Neural cell (in vitro differentiated cells): ENCODE measurements at regions not wholly inside any gene's neighbourhood (a gene's known extent, or its start where the extent isn't known, plus 50 kb on each side); places are given as distances from the start of the nearest gene placed in this dataset.

ENCODE experiments used
- H2AFZ ChIP-seq: fragments of 200-600, 300-800 bp; sonication (generic), shearing (Covaris generic); 2 replicates; pipeline ENCODE4 v1.6.0; 2014; ENCODE audit warnings: low read depth, mild to moderate bottlenecking, antibody characterized with exemption, low read length, moderate library complexity
- H3F3A ChIP-seq: fragments of 200-600 bp; shearing (Covaris generic); 2 replicates; pipeline ENCODE4 v1.6.1; 2016; ENCODE audit warnings: mild to moderate bottlenecking, moderate library complexity, mixed read lengths, antibody characterized with exemption, low read length; ENCODE audit not compliant: insufficient read depth, poor library complexity, severe bottlenecking
- H3K27ac ChIP-seq: fragments of 200-600, 300-800 bp; sonication (generic), shearing (Covaris generic); 2 replicates; pipeline ENCODE4 v1.5.1; 2014; ENCODE audit warnings: mild to moderate bottlenecking, low read length, moderate library complexity
- H3K27me3 ChIP-seq: fragments of 300-800, 200-600 bp; sonication (generic), shearing (Covaris generic); 2 replicates; pipeline ENCODE4 v1.6.0; 2014; ENCODE audit warnings: mild to moderate bottlenecking, low read depth, low read length, moderate library complexity; ENCODE audit not compliant: insufficient read depth
- H3K36me3 ChIP-seq: fragments of 300-800, 200-600 bp; sonication (generic), shearing (Covaris generic); 2 replicates; pipeline ENCODE4 v1.5.1; 2014; ENCODE audit warnings: mild to moderate bottlenecking, antibody characterized with exemption, low read length, moderate library complexity; ENCODE audit not compliant: insufficient read depth
- H3K4me2 ChIP-seq: fragments of 300-800, 200-600 bp; sonication (generic), shearing (Covaris generic); 2 replicates; pipeline ENCODE4 v1.6.0; 2014; ENCODE audit warnings: mild to moderate bottlenecking, low read length
- H3K4me3 ChIP-seq: fragments of 300-800, 200-600 bp; sonication (generic), shearing (Covaris generic); 2 replicates; pipeline ENCODE4 v1.5.1; 2014; ENCODE audit warnings: mild to moderate bottlenecking, low read length, moderate library complexity
- H3K79me2 ChIP-seq: fragments of 200-600 bp; shearing (Covaris generic); replicated peaks from 2 replicates; pipeline ENCODE4 v1.6.0; 2014; ENCODE audit warnings: mild to moderate bottlenecking, low read length, moderate library complexity; ENCODE audit not compliant: insufficient read depth
- H3K9ac ChIP-seq: fragments of 300-800, 200-600 bp; sonication (generic), shearing (Covaris generic); 2 replicates; pipeline ENCODE4 v1.6.1; 2016; ENCODE audit warnings: mild to moderate bottlenecking, low read length, mixed read lengths
- H3K9me2 ChIP-seq: fragments of 200-600 bp; shearing (Covaris generic); 2 replicates; pipeline ENCODE4 v1.6.1; 2016; ENCODE audit warnings: mild to moderate bottlenecking, low read length, mixed read lengths; ENCODE audit not compliant: insufficient read depth
- H3K9me3 ChIP-seq: fragments of 200-600, 300-800 bp; sonication (generic), shearing (Covaris generic); 2 replicates; pipeline ENCODE4 v1.6.1; 2016; ENCODE audit warnings: mild to moderate bottlenecking, mixed run types, low read length, moderate library complexity, mixed read lengths
- H4K20me1 ChIP-seq: fragments of 200-600 bp; shearing (Covaris generic); 2 replicates; pipeline ENCODE4 v1.6.1; 2016; ENCODE audit warnings: mild to moderate bottlenecking, mixed run types; ENCODE audit not compliant: insufficient read depth
- EP300 ChIP-seq: fragments of 450-650 bp; conservative IDR thresholded peaks from 2 replicates; pipeline ENCODE4 v1.6.1; 2014; ENCODE audit warnings: antibody characterized with exemption, mild to moderate bottlenecking, moderate library complexity; ENCODE audit not compliant: poor library complexity, severe bottlenecking
- EZH2 ChIP-seq: fragments of 200-600, 300-800 bp; shearing (Covaris generic), sonication (generic); IDR thresholded peaks from 2 replicates; pipeline ENCODE4 v1.6.1; 2014; ENCODE audit warnings: antibody characterized with exemption, low read length, borderline replicate concordance, mild to moderate bottlenecking; ENCODE audit not compliant: insufficient read depth, poor library complexity, severe bottlenecking
- MXI1 ChIP-seq: fragments of 450-650 bp; conservative IDR thresholded peaks from 2 replicates; pipeline ENCODE4 v1.6.1; 2014; ENCODE audit warnings: antibody characterized with exemption, mild to moderate bottlenecking; ENCODE audit not compliant: poor library complexity, severe bottlenecking
- POLR2AphosphoS5 ChIP-seq: IDR thresholded peaks from 2 replicates; pipeline ENCODE4 v1.6.1; 2012
- RAD21 ChIP-seq: fragments of 450-650 bp; conservative IDR thresholded peaks from 2 replicates; pipeline ENCODE4 v1.6.1; 2014; ENCODE audit warnings: antibody characterized with exemption, mild to moderate bottlenecking, moderate library complexity
- REST ChIP-seq: IDR thresholded peaks from 2 replicates; pipeline ENCODE4 v1.6.1; 2012; ENCODE audit warnings: borderline replicate concordance
- SMC3 ChIP-seq: fragments of 450-650 bp; conservative IDR thresholded peaks from 2 replicates; pipeline ENCODE4 v1.6.1; 2014; ENCODE audit warnings: antibody characterized with exemption, mild to moderate bottlenecking, moderate library complexity; ENCODE audit not compliant: poor library complexity
- TAF1 ChIP-seq: IDR thresholded peaks from 2 replicates; pipeline ENCODE4 v1.6.1; 2012; ENCODE audit warnings: low read depth
- TF ChIP-seq, protein P1 (sequence below): fragments of 450-650 bp; IDR thresholded peaks from 2 replicates; pipeline ENCODE4 v1.5.1; 2014; ENCODE audit warnings: antibody characterized with exemption, mild to moderate bottlenecking, moderate library complexity; ENCODE audit not compliant: poor library complexity, severe bottlenecking

DNA sequence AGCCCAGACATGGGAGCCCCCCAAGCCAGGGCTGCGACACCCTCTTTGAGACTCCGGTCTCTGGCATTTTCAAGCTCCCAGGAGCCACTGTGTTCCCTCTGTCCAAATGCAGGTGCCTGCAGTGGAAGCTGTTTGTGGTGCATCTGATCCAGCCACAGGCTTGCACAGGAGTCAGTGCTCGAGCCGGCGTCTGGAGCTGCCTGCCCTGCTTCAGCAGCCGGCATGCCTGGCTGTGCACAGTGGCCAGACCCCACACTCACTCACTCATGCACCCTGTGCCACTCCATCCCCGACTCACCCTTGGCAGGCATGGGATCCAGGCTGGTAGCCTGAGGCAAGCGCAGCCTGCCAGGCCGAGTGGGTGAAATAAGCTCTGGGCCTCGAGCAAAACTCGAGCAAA is 555.0 kb upstream of the CCDC54 start:
- Histone ChIP-seq H4K20me1 (no peaks in the 10 kb centered on the region), H3K79me2 (no peaks in the 10 kb centered on the region), H3F3A (no peaks in the 10 kb centered on the region), H3K4me3 (no peak overlapping the region), H3K27me3 (no peaks in the 10 kb centered on the region), H3K4me2 (no peak overlapping the region), H3K36me3 (no peaks in the 10 kb centered on the region), H3K27ac (no peak overlapping the region), H3K9me2 (no peaks in the 10 kb centered on the region), H3K9me3 (no peaks in the 10 kb centered on the region), H3K9ac (no peak overlapping the region), H2AFZ (no peak overlapping the region)
- TF ChIP-seq EZH2: no peak
- no peak for TF ChIP-seq SMC3
- TF ChIP-seq TAF1: no peak
- no peak for TF ChIP-seq MXI1
- no peak for TF ChIP-seq EP300
- no peak for TF ChIP-seq REST
- no peak for TF ChIP-seq POLR2AphosphoS5
- TF ChIP-seq, protein P1, sequence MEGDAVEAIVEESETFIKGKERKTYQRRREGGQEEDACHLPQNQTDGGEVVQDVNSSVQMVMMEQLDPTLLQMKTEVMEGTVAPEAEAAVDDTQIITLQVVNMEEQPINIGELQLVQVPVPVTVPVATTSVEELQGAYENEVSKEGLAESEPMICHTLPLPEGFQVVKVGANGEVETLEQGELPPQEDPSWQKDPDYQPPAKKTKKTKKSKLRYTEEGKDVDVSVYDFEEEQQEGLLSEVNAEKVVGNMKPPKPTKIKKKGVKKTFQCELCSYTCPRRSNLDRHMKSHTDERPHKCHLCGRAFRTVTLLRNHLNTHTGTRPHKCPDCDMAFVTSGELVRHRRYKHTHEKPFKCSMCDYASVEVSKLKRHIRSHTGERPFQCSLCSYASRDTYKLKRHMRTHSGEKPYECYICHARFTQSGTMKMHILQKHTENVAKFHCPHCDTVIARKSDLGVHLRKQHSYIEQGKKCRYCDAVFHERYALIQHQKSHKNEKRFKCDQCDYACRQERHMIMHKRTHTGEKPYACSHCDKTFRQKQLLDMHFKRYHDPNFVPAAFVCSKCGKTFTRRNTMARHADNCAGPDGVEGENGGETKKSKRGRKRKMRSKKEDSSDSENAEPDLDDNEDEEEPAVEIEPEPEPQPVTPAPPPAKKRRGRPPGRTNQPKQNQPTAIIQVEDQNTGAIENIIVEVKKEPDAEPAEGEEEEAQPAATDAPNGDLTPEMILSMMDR: no peak
- TF ChIP-seq RAD21: no peak

GRCh38 chr3:106823701-106824100 is 553.5 kb upstream of the CCDC54 start:
- Histone ChIP-seq H3F3A (no peaks in the 10 kb centered on the region), H3K9me2 (no peaks in the 10 kb centered on the region), H3K36me3 (no peaks in the 10 kb centered on the region), H3K9ac (no peak overlapping the region), H3K79me2 (no peaks in the 10 kb centered on the region), H3K4me3 (no peak overlapping the region), H3K27me3 (no peaks in the 10 kb centered on the region), H3K9me3 (no peaks in the 10 kb centered on the region), H2AFZ (no peak overlapping the region), H3K4me2 (no peak overlapping the region), H4K20me1 (no peaks in the 10 kb centered on the region), H3K27ac (no peak overlapping the region)
- TF ChIP-seq EZH2: no peak

- no peak overlapping the region for H3K4me3 ChIP-seq
- TF ChIP-seq, protein P1: no peak
- TF ChIP-seq SMC3 (no peak), RAD21 (peak; percentile 9), EP300 (no peak), TAF1 (no peak), REST (no peak)
Observed at GRCh38 chr3:106824856-106825255, 552.4 kb upstream of the CCDC54 start.

More at GRCh38 chr3:106824856-106825255, 552.4 kb upstream of the CCDC54 start:
- Histone ChIP-seq H3K36me3 (no peaks in the 10 kb centered on the region), H3K27me3 (no peaks in the 10 kb centered on the region), H2AFZ (no peak overlapping the region), H3K9me2 (no peaks in the 10 kb centered on the region), H3K9ac (no peak overlapping the region), H3K27ac (peak overlapping the region; percentile 40), H4K20me1 (no peaks in the 10 kb centered on the region), H3K9me3 (no peaks in the 10 kb centered on the region), H3K79me2 (no peaks in the 10 kb centered on the region), H3K4me2 (no peak overlapping the region), H3F3A (no peaks in the 10 kb centered on the region)
